ENCODE measurements at regions not wholly inside any gene's neighbourhood (a gene's known extent, or its start where the extent isn't known, plus 50 kb on each side); places are given as distances from the start of the nearest gene placed in this dataset.

- ATAC-seq = no peak
- TF ChIP-seq ZNF8 (CRISPR knock-in tag; IDR thresholded peaks at IDR 0.05) = no peak
- no peak for TF ChIP-seq PATZ1 (CRISPR knock-in tag; IDR thresholded peaks at IDR 0.05; ENCODE audit: borderline replicate concordance)
- TF ChIP-seq ZNF70 (CRISPR knock-in tag; IDR thresholded peaks at IDR 0.05) = no peak
- TF ChIP-seq TCF4 (CRISPR knock-in tag; IDR thresholded peaks at IDR 0.05; ENCODE audit: borderline replicate concordance) = no peak
- TF ChIP-seq ESRRG (CRISPR knock-in tag; IDR thresholded peaks at IDR 0.05) = no peak
- no peak for TF ChIP-seq TSHZ2 (CRISPR knock-in tag; IDR thresholded peaks at IDR 0.05)
- no peak for TF ChIP-seq ZFP30 (CRISPR knock-in tag; IDR thresholded peaks at IDR 0.05)
- TF ChIP-seq CSDC2 (CRISPR knock-in tag; IDR thresholded peaks at IDR 0.05) = no peak
- no peak for TF ChIP-seq POU6F1 (CRISPR knock-in tag; IDR thresholded peaks at IDR 0.05; ENCODE audit: borderline replicate concordance, low read depth)
- TF ChIP-seq CSRNP3 (CRISPR knock-in tag; IDR thresholded peaks at IDR 0.05) = no peak
- TF ChIP-seq PPARA (CRISPR knock-in tag; IDR thresholded peaks at IDR 0.05; ENCODE audit: borderline replicate concordance) = no peak
- TF ChIP-seq TOX (CRISPR knock-in tag; IDR thresholded peaks at IDR 0.05; ENCODE audit: borderline replicate concordance) = no peak
- no peak for TF ChIP-seq GLIS3 (CRISPR knock-in tag; IDR thresholded peaks at IDR 0.05)
- TF ChIP-seq ZNF565 (CRISPR knock-in tag; conservative IDR thresholded peaks at IDR 0.05; ENCODE audit: low read depth) = no peak
- no peak for TF ChIP-seq ZC3H10 (CRISPR knock-in tag; IDR thresholded peaks at IDR 0.05)
- TF ChIP-seq SNAI2 (CRISPR knock-in tag; IDR thresholded peaks at IDR 0.05) = no peak
- no peak for TF ChIP-seq ARNTL (CRISPR knock-in tag; IDR thresholded peaks at IDR 0.05; ENCODE audit: borderline replicate concordance, low read depth)
- TF ChIP-seq ISL1 (CRISPR knock-in tag; IDR thresholded peaks at IDR 0.05) = no peak
Observed at GRCh38 chr12:111207761-111208160, 161.1 kb downstream of the PHETA1 start.

GRCh38 chr12:111204788-111205241 is 164.1 kb downstream of the PHETA1 start:
- no peak for ATAC-seq
- TF ChIP-seq ARNTL (CRISPR knock-in tag; IDR thresholded peaks at IDR 0.05; ENCODE audit: borderline replicate concordance, low read depth) (no peak), ZFP30 (CRISPR knock-in tag; IDR thresholded peaks at IDR 0.05) (no peak), ESRRG (CRISPR knock-in tag; IDR thresholded peaks at IDR 0.05) (no peak), CSDC2 (CRISPR knock-in tag; IDR thresholded peaks at IDR 0.05) (no peak), CSRNP3 (CRISPR knock-in tag; IDR thresholded peaks at IDR 0.05) (no peak), BACH2 (CRISPR knock-in tag; IDR thresholded peaks at IDR 0.05; ENCODE audit: borderline replicate concordance) (no peak), CREB5 (CRISPR knock-in tag; IDR thresholded peaks at IDR 0.05; ENCODE audit: low read depth) (no peak), TOX (CRISPR knock-in tag; IDR thresholded peaks at IDR 0.05; ENCODE audit: borderline replicate concordance) (no peak), TSHZ2 (CRISPR knock-in tag; IDR thresholded peaks at IDR 0.05) (no peak), RARB (CRISPR knock-in tag; IDR thresholded peaks at IDR 0.05) (no peak), ZNF565 (CRISPR knock-in tag; conservative IDR thresholded peaks at IDR 0.05; ENCODE audit: low read depth) (no peak), PATZ1 (CRISPR knock-in tag; IDR thresholded peaks at IDR 0.05; ENCODE audit: borderline replicate concordance) (no peak), ZNF70 (CRISPR knock-in tag; IDR thresholded peaks at IDR 0.05) (no peak), GLIS3 (CRISPR knock-in tag; IDR thresholded peaks at IDR 0.05) (no peak), ZNF8 (CRISPR knock-in tag; IDR thresholded peaks at IDR 0.05) (no peak), ISL1 (CRISPR knock-in tag; IDR thresholded peaks at IDR 0.05) (no peak), OSR1 (CRISPR knock-in tag; IDR thresholded peaks at IDR 0.05) (no peak)
